ENCODE measurements at regions not wholly inside any gene's neighbourhood (a gene's known extent, or its start where the extent isn't known, plus 50 kb on each side); places are given as distances from the start of the nearest gene placed in this dataset.
A peak's percentile ranks its signal among the peaks of the same experiment; 100 is the strongest.

- no peak overlapping the region for H3K27ac ChIP-seq
- ATAC-seq (no peak), DNase-seq (no peak)
- H3K9me3 ChIP-seq = peaks cover 0 to 3% of the 10 kb centered on the region in 2 donors
- intact Hi-C loops (cut with DNase I) = no loop called here
- TF ChIP-seq, protein P1, sequence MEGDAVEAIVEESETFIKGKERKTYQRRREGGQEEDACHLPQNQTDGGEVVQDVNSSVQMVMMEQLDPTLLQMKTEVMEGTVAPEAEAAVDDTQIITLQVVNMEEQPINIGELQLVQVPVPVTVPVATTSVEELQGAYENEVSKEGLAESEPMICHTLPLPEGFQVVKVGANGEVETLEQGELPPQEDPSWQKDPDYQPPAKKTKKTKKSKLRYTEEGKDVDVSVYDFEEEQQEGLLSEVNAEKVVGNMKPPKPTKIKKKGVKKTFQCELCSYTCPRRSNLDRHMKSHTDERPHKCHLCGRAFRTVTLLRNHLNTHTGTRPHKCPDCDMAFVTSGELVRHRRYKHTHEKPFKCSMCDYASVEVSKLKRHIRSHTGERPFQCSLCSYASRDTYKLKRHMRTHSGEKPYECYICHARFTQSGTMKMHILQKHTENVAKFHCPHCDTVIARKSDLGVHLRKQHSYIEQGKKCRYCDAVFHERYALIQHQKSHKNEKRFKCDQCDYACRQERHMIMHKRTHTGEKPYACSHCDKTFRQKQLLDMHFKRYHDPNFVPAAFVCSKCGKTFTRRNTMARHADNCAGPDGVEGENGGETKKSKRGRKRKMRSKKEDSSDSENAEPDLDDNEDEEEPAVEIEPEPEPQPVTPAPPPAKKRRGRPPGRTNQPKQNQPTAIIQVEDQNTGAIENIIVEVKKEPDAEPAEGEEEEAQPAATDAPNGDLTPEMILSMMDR (IDR thresholded peaks at IDR 0.05) = no peak
- no peak overlapping the region for H3K4me3 ChIP-seq
- H3K27me3 ChIP-seq = no peaks in the 10 kb centered on the region
- no peaks in the 10 kb centered on the region for H3K36me3 ChIP-seq
- H3K4me1 ChIP-seq = no peaks in the 10 kb centered on the region
These were observed 311.9 kb upstream of the ARGLU1 start for GRCh38 chr13:106879806-106880205.

- ATAC-seq = no peak
- no peak overlapping the region for H3K27ac ChIP-seq
- DNase-seq = no peak
- no peaks in the 10 kb centered on the region for H3K4me1 ChIP-seq
- peaks cover 0 to 3% of the 10 kb centered on the region in 2 donors for H3K9me3 ChIP-seq
- no peaks in the 10 kb centered on the region for H3K27me3 ChIP-seq
- no peaks in the 10 kb centered on the region for H3K36me3 ChIP-seq
- TF ChIP-seq, protein P1 (IDR thresholded peaks at IDR 0.05) = no peak
- intact Hi-C loops (cut with DNase I) = no loop called here
- H3K4me3 ChIP-seq = no peak overlapping the region
These were observed 306.4 kb upstream of the ARGLU1 start for GRCh38 chr13:106874323-106874722.

DNA sequence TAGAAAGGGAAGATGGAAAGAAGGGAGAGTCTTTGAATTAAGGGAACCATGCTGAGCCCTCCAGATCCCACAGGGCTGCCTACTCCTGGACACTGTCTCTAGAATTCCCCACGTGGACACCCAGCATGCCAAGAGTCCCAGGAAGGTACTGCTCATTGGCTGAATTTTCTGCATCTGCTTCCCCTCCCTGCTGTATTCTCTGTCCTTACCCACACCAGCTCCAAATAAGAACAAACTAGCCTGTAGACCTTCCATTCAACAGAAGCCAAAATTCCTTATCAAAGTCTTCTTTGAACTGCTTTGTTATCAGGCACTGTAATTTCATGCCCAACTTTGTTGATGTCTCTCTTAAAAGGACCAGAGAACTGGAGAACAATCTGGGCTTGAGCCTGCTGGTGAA, 305.9 kb upstream of the ARGLU1 start:
- Histone ChIP-seq H3K27ac (no peak overlapping the region), H3K27me3 (no peaks in the 10 kb centered on the region), H3K9me3 (peaks cover 0 to 3% of the 10 kb centered on the region in 2 donors), H3K4me1 (no peaks in the 10 kb centered on the region), H3K4me3 (no peak overlapping the region), H3K36me3 (no peaks in the 10 kb centered on the region)
- DNase-seq (no peak), ATAC-seq (no peak)
- TF ChIP-seq, protein P1 (IDR thresholded peaks at IDR 0.05) = no peak
- intact Hi-C loops (cut with DNase I) = no loop called here

DNA sequence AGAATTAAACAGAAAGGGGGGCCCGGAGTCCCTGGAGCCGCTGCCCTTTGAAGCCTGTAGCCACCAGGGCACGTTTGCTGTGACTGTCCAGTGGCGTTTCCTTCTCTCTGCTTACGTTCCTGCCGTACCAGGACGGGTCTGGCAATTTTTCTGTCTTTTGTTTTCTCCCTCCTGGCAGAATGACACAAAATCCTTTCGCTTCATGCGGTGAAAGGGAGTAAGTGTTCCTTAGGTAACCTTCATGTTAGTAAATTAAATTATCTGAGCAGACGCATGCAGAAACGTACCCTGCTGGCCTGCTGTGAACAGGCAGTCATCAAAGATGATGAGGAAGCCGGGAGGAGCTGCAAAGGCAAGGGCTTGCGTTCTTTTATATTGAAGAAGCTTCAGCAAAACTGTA, 299.3 kb upstream of the ARGLU1 start:
- Histone ChIP-seq H3K27ac (peak overlapping the region in 1 of 2 donors; percentile 18), H3K4me3 (no peak overlapping the region), H3K4me1 (peaks cover 0 to 5% of the 10 kb centered on the region in 2 donors), H3K9me3 (no peaks in the 10 kb centered on the region), H3K36me3 (no peaks in the 10 kb centered on the region), H3K27me3 (no peaks in the 10 kb centered on the region)
- TF ChIP-seq, protein P1 (IDR thresholded peaks at IDR 0.05) = peak in 1 of 2 donors; percentile 7
- ATAC-seq = no peak
- intact Hi-C loops (cut with DNase I) = no loop called here
- DNase-seq = peak in 1 of 4 donors; percentile 35

DNA sequence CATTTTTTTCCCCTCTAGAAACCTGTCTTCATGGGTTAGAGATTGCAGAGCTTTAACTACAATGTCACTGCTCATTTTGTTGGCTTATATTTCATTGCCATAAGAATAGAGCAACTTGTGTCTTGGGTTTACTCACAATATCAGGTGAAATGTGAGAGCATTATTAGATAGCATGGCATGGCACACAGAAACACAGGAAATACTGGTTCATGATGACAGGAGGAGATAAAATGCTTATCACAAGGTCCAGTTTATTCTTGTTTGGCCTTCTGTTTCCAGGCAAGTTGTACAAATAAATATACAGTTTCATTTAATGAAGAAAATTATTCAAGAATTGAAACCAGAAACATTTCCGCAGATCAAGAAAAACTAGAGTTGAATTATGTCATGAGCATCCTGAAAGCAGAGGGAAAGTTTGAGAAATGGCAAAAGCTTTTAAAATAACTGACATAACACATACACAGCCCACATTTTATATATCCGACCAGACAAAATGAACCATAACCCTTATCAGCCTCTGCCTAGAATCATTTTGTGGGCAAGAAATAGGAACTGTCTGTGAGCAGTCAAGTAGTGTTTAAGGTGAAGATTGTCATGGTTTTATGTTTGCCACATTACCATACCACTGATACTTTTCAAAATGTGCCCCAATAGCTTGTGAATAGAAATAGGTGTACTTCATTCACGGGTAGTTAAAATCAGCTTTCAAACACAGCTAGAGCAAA, 297.9 kb upstream of the ARGLU1 start:
- intact Hi-C loops (cut with DNase I) = no loop called here
- no peak for ATAC-seq
- no peaks in the 10 kb centered on the region for H3K9me3 ChIP-seq
- no peak for DNase-seq
- no peaks in the 10 kb centered on the region for H3K36me3 ChIP-seq
- no peak overlapping the region for H3K27ac ChIP-seq
- H3K4me3 ChIP-seq = no peak overlapping the region
- peaks cover 0 to 5% of the 10 kb centered on the region in 2 donors for H3K4me1 ChIP-seq
- no peaks in the 10 kb centered on the region for H3K27me3 ChIP-seq
- TF ChIP-seq, protein P1 (IDR thresholded peaks at IDR 0.05) = no peak

Measured in left lung (tissue), 4 donors.